ENCODE measurements at regions not wholly inside any gene's neighbourhood (a gene's known extent, or its start where the extent isn't known, plus 50 kb on each side); places are given as distances from the start of the nearest gene placed in this dataset.

- TF ChIP-seq CTCF (IDR thresholded peaks at IDR 0.05), result no peak
- TF ChIP-seq ZFX (IDR thresholded peaks at IDR 0.05; ENCODE audit: borderline replicate concordance), result no peak
These were observed 238.7 kb upstream of the SOX11 start for GRCh38 chr2:5453220-5454050.
